Fibroblast of pulmonary artery (primary cell): ENCODE measurements at regions not wholly inside any gene's neighbourhood (a gene's known extent, or its start where the extent isn't known, plus 50 kb on each side); places are given as distances from the start of the nearest gene placed in this dataset.

Experiments
- DNase-seq: peaks from one replicate; pipeline ENCODE4 v3.0.0-alpha.2; 2010; ENCODE audit warnings: low read depth
- H3K4me3 ChIP-seq: replicated peaks from 2 replicates; pipeline ENCODE4 v1.5.1; 2011; ENCODE audit warnings: low read depth, mild to moderate bottlenecking, control low read depth, low read length, moderate library complexity
- TF ChIP-seq, protein P1 (sequence below): IDR thresholded peaks from 2 replicates; pipeline ENCODE4 v1.5.1; 2011; ENCODE audit warnings: mild to moderate bottlenecking, control low read depth, low read length, inconsistent platforms; ENCODE audit errors: missing control alignments

DNA sequence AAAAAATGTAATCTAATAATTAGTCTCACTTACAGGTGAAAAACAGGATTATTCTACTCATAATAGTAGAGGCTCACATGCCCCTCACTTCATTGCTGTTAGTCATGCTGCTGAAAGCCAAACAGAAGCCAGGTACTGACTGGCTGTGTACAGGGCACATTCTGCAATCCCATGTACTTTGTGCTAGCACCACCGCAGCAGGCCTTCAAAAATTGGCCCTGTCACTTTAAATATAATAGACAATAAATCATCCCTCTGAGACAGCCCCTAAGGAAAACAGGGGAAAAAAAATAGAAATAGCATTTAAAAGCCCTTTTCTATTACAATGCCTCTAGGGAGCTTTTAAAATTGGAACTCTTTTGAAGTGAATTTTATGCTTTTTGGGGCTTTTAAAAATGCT, 723.8 kb downstream of the TUSC7 start:
- H3K4me3 ChIP-seq: no peak overlapping the region
- TF ChIP-seq, protein P1, sequence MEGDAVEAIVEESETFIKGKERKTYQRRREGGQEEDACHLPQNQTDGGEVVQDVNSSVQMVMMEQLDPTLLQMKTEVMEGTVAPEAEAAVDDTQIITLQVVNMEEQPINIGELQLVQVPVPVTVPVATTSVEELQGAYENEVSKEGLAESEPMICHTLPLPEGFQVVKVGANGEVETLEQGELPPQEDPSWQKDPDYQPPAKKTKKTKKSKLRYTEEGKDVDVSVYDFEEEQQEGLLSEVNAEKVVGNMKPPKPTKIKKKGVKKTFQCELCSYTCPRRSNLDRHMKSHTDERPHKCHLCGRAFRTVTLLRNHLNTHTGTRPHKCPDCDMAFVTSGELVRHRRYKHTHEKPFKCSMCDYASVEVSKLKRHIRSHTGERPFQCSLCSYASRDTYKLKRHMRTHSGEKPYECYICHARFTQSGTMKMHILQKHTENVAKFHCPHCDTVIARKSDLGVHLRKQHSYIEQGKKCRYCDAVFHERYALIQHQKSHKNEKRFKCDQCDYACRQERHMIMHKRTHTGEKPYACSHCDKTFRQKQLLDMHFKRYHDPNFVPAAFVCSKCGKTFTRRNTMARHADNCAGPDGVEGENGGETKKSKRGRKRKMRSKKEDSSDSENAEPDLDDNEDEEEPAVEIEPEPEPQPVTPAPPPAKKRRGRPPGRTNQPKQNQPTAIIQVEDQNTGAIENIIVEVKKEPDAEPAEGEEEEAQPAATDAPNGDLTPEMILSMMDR: no peak
- no peak for DNase-seq

DNA sequence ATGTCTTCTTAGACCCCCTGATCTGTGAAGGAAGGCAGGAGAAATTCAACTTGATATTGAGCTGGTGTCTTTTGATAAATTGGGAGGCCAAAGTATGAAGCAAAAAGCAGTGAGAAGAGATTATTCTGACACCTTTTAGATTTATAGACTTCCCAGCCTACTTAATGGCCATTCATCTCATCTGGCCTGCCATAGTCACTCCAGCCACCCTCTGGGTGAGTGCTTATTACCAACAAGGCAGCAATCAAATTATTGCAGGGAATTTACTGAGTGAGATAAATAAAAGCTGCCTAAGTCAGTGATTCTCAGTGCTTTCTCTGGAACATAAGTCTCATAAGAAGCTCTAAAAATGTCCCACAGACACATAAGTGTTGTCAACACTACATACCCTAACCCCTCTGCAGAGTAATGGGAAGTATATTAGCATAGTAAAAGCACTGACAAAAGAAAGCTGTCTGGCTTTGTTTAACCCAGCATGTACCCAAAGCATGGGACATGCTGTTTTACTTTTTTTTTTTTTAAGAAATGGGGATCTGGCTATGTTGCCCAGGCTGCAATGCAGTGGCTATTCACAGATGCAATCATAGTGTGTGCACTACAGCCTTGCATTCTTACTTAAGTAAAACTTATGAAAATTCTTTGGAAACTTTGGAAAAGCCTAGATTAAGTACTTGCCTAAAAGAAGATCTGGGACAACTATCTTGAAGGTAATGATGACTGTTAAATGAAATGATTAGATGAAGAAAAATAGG, 725.3 kb downstream of the TUSC7 start:
- DNase-seq: no peak
- no peak overlapping the region for H3K4me3 ChIP-seq
- TF ChIP-seq, protein P1: no peak

DNA sequence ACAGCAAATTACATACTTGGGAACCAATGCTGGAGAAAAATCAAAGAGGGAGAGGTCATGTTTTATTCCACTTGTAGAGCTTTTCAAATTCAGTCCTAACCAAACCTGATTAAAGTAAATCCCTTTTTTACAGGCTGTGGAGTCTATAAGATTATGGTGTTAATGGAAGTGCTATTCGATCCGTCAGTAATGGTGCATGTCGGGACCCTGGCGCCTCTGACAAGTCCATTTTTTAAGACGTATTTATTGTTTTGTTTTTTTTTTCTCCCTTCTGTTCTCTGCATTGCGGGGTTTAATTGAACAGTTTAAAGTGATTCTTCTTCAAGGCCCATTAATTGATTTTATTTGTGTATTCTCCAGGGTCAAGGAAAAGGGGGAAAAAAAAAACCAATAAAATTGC, 725.9 kb downstream of the TUSC7 start:
- H3K4me3 ChIP-seq: no peak overlapping the region
- TF ChIP-seq, protein P1: no peak
- DNase-seq: no peak

DNA sequence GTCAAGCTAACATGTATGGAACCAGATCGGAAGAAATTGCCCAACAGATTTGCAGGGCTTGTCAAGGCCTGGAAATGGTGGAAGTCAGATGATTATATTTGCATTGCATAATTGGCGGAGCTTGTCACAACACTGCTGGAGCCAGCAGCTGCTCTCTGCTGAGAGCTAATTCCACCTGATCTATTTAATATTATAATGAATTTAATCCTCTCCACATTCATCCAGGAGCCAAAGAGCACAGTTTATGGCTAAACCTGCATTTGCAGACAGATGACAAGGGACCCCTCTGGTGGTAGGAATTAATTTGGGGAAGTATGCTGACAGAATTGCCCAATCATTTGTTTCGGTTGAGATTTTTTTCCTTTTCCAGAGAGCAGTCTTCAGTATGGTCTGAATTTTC, 730.2 kb downstream of the TUSC7 start:
- no peak overlapping the region for H3K4me3 ChIP-seq
- DNase-seq: peak; percentile 31
- TF ChIP-seq, protein P1: peak; percentile 29

DNA sequence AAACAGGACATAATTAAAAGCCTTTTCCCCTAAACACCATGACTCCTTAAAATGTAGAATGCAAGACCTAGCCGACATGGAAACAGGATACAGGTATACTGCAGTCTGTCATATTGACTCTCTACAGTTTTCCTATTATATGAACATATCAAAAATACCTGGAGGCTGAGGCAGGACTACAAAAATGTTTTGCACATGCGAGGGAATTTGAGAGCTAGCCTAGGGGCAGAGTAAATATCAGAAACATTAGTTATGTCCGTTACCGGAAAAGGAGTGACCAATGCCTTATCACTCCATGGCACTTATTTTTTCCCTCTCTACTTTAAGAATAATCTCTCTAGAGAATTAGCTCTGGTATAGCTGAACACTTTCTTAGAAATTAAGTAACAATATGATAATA, 732.3 kb downstream of the TUSC7 start:
- no peak for DNase-seq
- H3K4me3 ChIP-seq: no peak overlapping the region
- TF ChIP-seq, protein P1: no peak

DNA sequence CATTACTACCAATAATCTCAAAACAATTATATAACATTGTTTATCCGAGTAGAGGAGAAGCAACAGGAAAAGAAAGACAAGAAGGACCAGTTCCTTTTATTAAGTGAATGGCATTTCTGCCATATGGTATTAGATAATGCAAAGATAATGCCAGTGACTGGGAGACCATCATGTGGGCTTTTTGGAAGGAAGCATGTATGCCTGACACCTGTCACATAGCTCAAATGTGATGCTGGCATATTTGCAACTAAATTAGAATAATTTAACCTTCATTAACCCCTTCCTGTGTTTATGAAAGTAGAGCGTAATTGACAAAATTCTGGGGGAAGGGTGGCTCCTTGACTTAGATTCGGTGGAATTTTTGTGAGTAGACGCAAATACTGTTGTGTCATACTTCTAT, 733.0 kb downstream of the TUSC7 start:
- no peak for DNase-seq
- H3K4me3 ChIP-seq: no peak overlapping the region
- TF ChIP-seq, protein P1: no peak

DNA sequence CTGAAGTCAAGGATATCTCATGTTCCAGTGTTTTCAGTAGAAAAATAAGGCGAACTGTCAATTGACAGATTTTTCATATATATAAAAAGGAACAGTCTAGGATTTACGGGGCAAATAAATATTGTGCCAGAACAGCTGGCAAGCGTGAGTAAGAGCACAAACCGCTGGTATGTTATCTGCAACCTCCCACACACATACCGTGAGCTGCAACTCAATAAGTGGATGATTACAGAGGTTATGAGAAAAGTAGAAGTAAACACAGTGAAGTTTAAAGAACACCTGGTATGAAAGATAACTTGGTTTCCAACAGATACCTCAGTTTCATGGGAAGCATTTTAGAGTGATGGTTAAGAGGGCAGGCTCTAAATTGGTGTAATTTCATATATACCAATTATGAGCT, 733.4 kb downstream of the TUSC7 start:
- no peak overlapping the region for H3K4me3 ChIP-seq
- peak; percentile 54 for DNase-seq
- TF ChIP-seq, protein P1: no peak
